Chondrocyte (in vitro differentiated cells): ENCODE measurements at regions not wholly inside any gene's neighbourhood (a gene's known extent, or its start where the extent isn't known, plus 50 kb on each side); places are given as distances from the start of the nearest gene placed in this dataset.

Experiments
- DNase-seq: peaks from one replicate; pipeline ENCODE4 v3.0.0; 2021; ENCODE audit warnings: mixed read lengths, low spot score
- H3K27ac Mint-ChIP-seq: one replicate; pipeline ENCODE4 v1.8.0; 2021; ENCODE audit warnings: mild to moderate bottlenecking, moderate library complexity, mixed read lengths; ENCODE audit not compliant: unreplicated experiment
- H3K27me3 Mint-ChIP-seq: 2 replicates; pipeline ENCODE4 v1.8.0; 2021; ENCODE audit warnings: low read depth, mixed read lengths
- H3K36me3 Mint-ChIP-seq: 2 replicates; pipeline ENCODE4 v1.8.0; 2021; ENCODE audit warnings: low read depth, mixed read lengths
- H3K4me1 Mint-ChIP-seq: 2 replicates; pipeline ENCODE4 v1.8.0; 2021; ENCODE audit warnings: low read depth, mild to moderate bottlenecking, mixed read lengths
- H3K4me3 Mint-ChIP-seq: one replicate; pipeline ENCODE4 v1.8.0; 2021; ENCODE audit warnings: mild to moderate bottlenecking, moderate library complexity, mixed read lengths; ENCODE audit not compliant: unreplicated experiment
- H3K9me3 Mint-ChIP-seq: 2 replicates; pipeline ENCODE4 v1.8.0; 2021; ENCODE audit warnings: low read depth, mixed read lengths
- TF ChIP-seq, protein P1 (sequence below): fragments of 200-600 bp; sonication (generic); IDR thresholded peaks from 2 replicates; pipeline ENCODE4 v1.5.0; 2021; ENCODE audit warnings: antibody characterized with exemption, mild to moderate bottlenecking, moderate library complexity

DNA sequence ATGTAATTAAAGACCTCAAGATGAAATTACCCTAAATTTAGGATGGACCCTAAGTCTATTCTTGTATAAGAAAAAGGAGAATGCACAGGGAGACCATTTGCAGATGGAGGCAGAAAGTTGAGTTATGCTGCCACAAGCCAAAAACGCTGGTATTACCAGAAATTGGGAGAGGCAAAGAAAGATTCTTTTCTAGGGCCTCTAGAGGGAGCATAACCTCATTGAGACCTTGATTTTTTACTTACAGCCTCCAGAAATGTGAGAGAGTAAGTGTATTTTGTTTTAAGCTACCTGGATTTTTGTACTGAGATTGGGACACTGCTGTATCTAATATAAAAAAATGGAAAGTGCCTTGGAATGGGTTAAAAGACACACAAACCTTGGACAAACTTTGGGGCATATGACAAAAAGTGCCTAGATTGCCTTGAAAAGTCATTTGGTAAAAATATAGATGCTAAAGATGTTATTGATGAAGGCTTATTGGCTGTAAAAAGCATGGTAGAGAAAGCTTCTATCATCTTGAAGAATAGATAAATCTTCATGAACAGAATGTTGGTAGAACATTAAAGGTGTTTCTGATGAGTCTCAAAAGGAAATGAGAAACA is 174.7 kb upstream of the PRDM9 start:
- no peak overlapping the region for H3K27ac Mint-ChIP-seq
- TF ChIP-seq, protein P1, sequence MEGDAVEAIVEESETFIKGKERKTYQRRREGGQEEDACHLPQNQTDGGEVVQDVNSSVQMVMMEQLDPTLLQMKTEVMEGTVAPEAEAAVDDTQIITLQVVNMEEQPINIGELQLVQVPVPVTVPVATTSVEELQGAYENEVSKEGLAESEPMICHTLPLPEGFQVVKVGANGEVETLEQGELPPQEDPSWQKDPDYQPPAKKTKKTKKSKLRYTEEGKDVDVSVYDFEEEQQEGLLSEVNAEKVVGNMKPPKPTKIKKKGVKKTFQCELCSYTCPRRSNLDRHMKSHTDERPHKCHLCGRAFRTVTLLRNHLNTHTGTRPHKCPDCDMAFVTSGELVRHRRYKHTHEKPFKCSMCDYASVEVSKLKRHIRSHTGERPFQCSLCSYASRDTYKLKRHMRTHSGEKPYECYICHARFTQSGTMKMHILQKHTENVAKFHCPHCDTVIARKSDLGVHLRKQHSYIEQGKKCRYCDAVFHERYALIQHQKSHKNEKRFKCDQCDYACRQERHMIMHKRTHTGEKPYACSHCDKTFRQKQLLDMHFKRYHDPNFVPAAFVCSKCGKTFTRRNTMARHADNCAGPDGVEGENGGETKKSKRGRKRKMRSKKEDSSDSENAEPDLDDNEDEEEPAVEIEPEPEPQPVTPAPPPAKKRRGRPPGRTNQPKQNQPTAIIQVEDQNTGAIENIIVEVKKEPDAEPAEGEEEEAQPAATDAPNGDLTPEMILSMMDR: peak; percentile 70
- H3K9me3 Mint-ChIP-seq: peaks cover 4% of the 10 kb centered on the region
- no peaks in the 10 kb centered on the region for H3K27me3 Mint-ChIP-seq
- H3K4me1 Mint-ChIP-seq: no peaks in the 10 kb centered on the region
- no peaks in the 10 kb centered on the region for H3K36me3 Mint-ChIP-seq
- H3K4me3 Mint-ChIP-seq: no peak overlapping the region
- no peak for DNase-seq

DNA sequence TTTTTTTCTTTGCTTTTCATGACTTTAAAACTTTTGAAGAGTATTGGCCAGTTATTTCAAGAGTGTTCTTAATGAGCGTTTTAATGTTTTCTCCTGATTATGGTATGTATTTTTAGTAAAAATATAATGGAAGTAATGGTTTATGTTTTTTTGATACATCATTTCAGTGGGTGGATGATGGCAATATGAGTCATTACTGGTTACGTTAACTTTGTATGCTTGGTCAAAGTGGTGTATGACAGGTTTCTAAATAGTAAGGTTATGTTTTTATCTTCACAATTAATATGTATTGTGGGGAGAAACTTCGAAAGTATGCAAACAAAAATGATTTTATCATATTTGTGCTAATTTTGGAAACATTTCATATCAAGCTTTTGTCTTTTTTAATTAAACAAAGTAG is 176.7 kb upstream of the PRDM9 start:
- Mint-ChIP-seq H3K27me3 (no peaks in the 10 kb centered on the region), H3K36me3 (no peaks in the 10 kb centered on the region), H3K27ac (no peak overlapping the region), H3K9me3 (peaks cover 4% of the 10 kb centered on the region), H3K4me1 (no peaks in the 10 kb centered on the region), H3K4me3 (no peak overlapping the region)
- no peak for DNase-seq
- TF ChIP-seq, protein P1: no peak

DNA sequence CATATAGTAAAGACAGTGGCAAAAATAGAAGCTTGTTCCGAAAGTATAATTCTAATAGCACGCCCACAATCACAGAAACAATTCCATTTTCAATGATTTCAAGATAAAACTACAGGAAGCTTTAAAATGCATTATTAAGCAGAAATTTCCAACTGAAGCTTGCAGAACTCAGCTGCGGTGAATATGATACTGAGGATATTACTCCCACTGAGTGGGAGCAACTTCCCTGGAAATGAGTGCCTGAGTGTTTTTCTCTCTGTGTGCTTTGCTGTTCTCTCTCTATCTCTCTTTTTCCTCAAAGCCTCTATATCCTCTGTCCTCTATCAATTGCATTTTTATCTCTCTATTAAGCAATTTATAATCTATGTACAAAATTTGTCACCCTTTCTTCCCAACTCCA is 187.5 kb upstream of the PRDM9 start:
- Mint-ChIP-seq H3K4me1 (no peaks in the 10 kb centered on the region), H3K27ac (no peak overlapping the region), H3K36me3 (no peaks in the 10 kb centered on the region), H3K4me3 (no peak overlapping the region), H3K27me3 (no peaks in the 10 kb centered on the region), H3K9me3 (no peaks in the 10 kb centered on the region)
- TF ChIP-seq, protein P1: no peak
- DNase-seq: no peak

DNA sequence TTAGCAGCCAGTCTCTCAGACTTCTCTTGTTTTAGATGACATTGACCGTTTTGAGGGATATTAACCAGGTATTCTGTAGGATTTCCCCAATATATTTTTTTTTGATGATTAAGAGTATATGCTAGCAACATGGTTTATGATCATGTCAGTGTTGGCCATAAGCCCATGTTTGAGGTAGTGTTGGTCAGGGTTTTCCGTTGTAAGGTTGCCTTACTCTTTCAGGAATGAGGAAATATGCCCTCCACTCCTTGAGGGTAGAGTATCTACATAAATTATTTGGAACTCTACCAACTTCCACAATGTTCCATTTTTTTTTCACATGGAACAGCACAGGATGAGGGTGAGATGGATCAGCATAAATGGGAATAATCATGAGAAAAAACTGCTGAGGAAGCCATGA is 188.4 kb upstream of the PRDM9 start:
- TF ChIP-seq, protein P1: no peak

DNA sequence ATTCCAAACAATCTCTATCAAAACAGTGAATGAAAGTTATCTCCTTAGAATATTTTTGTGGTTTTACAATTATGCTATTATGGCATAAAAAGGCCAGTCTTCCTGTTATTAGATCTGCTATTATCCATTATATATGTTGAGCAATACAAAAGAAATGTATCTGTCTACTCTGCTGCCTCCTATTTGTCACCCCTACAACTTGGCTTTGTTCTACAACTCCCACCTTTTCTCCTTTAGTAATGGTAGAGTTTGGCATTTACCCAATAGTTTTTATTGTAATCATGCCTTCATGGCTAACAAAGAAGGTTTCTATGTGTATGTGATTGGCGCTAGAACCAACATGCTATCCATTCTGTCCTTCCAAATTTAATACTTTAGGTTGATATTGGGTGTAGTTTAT is 189.2 kb upstream of the PRDM9 start:
- Mint-ChIP-seq H3K36me3 (no peaks in the 10 kb centered on the region), H3K27me3 (no peaks in the 10 kb centered on the region), H3K4me1 (no peaks in the 10 kb centered on the region), H3K27ac (no peak overlapping the region), H3K9me3 (no peaks in the 10 kb centered on the region), H3K4me3 (no peak overlapping the region)
- TF ChIP-seq, protein P1: no peak
- DNase-seq: no peak

More for the DNA sequence above, 188.4 kb upstream of the PRDM9 start:
- H3K36me3 Mint-ChIP-seq: no peaks in the 10 kb centered on the region
- H3K9me3 Mint-ChIP-seq: no peaks in the 10 kb centered on the region
- no peaks in the 10 kb centered on the region for H3K27me3 Mint-ChIP-seq
- H3K4me1 Mint-ChIP-seq: no peaks in the 10 kb centered on the region
- DNase-seq: no peak
- no peak overlapping the region for H3K27ac Mint-ChIP-seq
- H3K4me3 Mint-ChIP-seq: no peak overlapping the region
